NT2/D1 (cell line): ENCODE measurements at regions not wholly inside any gene's neighbourhood (a gene's known extent, or its start where the extent isn't known, plus 50 kb on each side); places are given as distances from the start of the nearest gene placed in this dataset.

Source experiments
- YY1 ChIP-seq: IDR thresholded peaks from 2 replicates; pipeline ENCODE4 v1.6.1; 2011; ENCODE audit not compliant: insufficient read length, insufficient read depth
- ZNF274 ChIP-seq: IDR thresholded peaks from 2 replicates; pipeline ENCODE4 v1.6.1; 2011; ENCODE audit warnings: mild to moderate bottlenecking, low read depth, low read length

DNA sequence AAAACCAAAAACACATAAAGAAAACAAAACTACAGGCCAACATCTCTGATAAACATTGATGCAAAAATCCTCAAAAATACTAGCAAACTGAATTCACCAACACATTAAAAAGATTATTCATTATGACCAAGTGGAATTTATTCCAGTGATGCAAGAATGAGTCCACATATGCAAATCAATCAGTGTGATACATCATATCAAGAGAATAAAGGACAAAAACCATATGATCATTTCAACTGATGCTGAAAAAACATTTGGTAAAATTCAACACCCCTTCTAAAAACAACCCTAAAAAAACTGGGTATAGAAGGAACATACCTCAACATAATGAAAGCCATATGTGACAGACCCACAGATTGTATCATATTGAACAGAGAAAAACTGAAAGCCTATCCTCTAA lies 265.6 kb upstream of the DCBLD2 start:
- TF ChIP-seq ZNF274 (no peak), YY1 (no peak)
